BLaER1 treated with 17β-estradiol and CSF1 and Interleukin-3, amounts not matched to agents 10 nM and 100 nM (cell line): ENCODE measurements at regions not wholly inside any gene's neighbourhood (a gene's known extent, or its start where the extent isn't known, plus 50 kb on each side); places are given as distances from the start of the nearest gene placed in this dataset.
A peak's percentile ranks its signal among the peaks of the same experiment; 100 is the strongest.

Experiments used
- H3K27ac ChIP-seq, 11 experiments: shearing (Covaris generic); formaldehyde crosslinking; 2 replicates each; pipeline ENCODE4 v1.8.1; 2022
- H3K27me3 ChIP-seq, 11 experiments: shearing (Covaris generic); formaldehyde crosslinking; 2 replicates each; pipeline ENCODE4 v1.8.1; 2022
- H3K36me3 ChIP-seq, 11 experiments: shearing (Covaris generic); formaldehyde crosslinking; 2 replicates each; pipeline ENCODE4 v1.8.1; 2022
- H3K4me1 ChIP-seq, 10 experiments: shearing (Covaris generic); formaldehyde crosslinking; 2 replicates each; pipeline ENCODE4 v1.8.1; 2022
- H3K4me2 ChIP-seq, 11 experiments: shearing (Covaris generic); formaldehyde crosslinking; 2 replicates each; pipeline ENCODE4 v1.8.1; 2022
- H3K4me3 ChIP-seq, 10 experiments: shearing (Covaris generic); formaldehyde crosslinking; 2 replicates each; pipeline ENCODE4 v1.8.1; 2022
- H3K9ac ChIP-seq, 11 experiments: shearing (Covaris generic); formaldehyde crosslinking; 2 replicates each; pipeline ENCODE4 v1.8.1; 2022
- H3K9me3 ChIP-seq, 11 experiments: shearing (Covaris generic); formaldehyde crosslinking; replicated peaks in 1 of 11; 2 replicates each; pipeline ENCODE4 v1.8.1; 2022
- H4K20me1 ChIP-seq, 11 experiments: shearing (Covaris generic); formaldehyde crosslinking; 2 replicates each; pipeline ENCODE4 v1.8.1; 2022
- Cebpa-rat ChIP-seq, 11 experiments: shearing (Covaris generic); IDR thresholded peaks; 2 replicates each; pipeline ENCODE4 v1.8.1; 2022

DNA sequence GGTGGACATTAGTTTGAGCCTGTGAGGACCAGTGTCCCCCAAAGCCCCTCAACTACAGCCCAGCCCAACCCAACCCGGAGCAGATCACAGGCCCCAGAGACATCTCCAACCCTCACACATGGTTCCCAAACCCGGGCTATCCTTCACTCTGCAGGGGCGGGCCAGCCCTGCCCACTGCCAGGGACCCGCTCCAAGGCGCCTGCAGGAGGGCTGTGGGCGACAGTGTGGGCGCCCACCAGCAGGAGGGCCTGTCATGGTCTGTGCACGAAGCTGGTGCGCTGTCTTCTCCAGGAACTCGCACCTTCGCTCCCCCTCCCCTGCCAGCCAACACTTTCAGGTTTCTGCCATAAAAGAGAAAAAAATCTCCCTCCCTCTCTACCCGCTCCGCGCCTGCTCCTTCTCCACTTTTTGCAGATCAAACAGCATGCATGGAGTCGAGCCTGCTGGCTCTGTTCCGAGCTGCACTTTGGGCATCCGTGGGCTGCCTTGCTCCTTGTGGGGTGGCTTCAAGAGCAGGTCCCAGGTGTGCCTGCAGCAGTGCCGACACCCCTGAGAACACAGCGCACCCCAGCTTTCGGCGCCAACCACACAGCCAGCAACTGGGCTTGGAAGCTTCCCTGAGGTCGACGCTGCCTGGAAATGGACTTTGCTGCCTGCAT lies 133.7 kb upstream of the PPP1R26 start:
- peaks cover 13 to 54% (median 48%) of the 10 kb centered on the region in 10 experiments for H3K4me1 ChIP-seq
- no peak overlapping the region for H3K4me3 ChIP-seq
- H4K20me1 ChIP-seq, result peaks cover 0 to 88% (median 22%) of the 10 kb centered on the region in 11 experiments; a peak in 14 of 22 replicates
- H3K36me3 ChIP-seq, result no peaks in the 10 kb centered on the region
- H3K9ac ChIP-seq, result no peak overlapping the region
- TF ChIP-seq Cebpa-rat (IDR thresholded peaks at IDR 0.05), result no peak
- no peak overlapping the region for H3K4me2 ChIP-seq
- peaks cover 0 to 19% (median 0%) of the 10 kb centered on the region in 11 experiments; a peak in 5 of 22 replicates for H3K27me3 ChIP-seq
- no peaks in the 10 kb centered on the region for H3K9me3 ChIP-seq
- H3K27ac ChIP-seq, result no peak overlapping the region

DNA sequence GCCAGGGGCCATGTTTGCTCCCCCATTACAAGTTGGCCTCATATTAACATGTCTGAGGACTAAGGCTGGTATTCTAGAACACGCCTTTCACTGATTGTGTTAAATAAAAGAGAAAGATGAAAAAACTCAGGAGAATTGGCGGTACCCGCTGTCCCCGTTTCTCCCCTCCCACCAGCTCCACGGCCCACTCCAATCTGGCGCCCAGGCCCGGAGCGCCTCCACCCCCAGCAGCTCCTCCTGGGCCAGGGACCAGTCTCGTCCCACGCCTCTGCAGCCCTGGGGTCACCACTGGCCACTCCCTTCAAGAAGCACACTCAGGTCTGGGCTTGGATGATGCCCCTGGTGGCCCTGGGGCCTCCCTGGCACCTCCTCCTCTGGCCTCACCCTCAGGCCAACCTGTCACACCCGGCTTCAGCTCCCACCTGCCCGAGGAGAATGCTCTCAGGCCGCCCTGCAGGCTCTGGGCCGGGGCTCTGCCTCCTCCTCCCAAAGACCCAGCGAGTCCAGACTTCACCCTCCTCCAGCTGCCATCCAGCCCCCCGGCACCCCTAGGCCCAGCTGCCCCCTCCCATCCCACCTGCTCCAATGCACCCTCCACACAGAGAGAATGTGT lies 133.0 kb upstream of the PPP1R26 start:
- Histone ChIP-seq H4K20me1 (peaks cover 0 to 81% (median 22%) of the 10 kb centered on the region in 11 experiments; a peak in 14 of 22 replicates), H3K4me3 (no peak overlapping the region), H3K4me1 (peaks cover 13 to 48% (median 41%) of the 10 kb centered on the region in 10 experiments), H3K9ac (no peak overlapping the region), H3K27me3 (peaks cover 0 to 13% (median 0%) of the 10 kb centered on the region in 11 experiments; a peak in 4 of 22 replicates), H3K4me2 (no peak overlapping the region), H3K9me3 (peaks cover 0 to under 1% (median 0%) of the 10 kb centered on the region in 11 experiments; a peak in 1 of 22 replicates), H3K36me3 (no peaks in the 10 kb centered on the region), H3K27ac (no peak overlapping the region)
- no peak for TF ChIP-seq Cebpa-rat (IDR thresholded peaks at IDR 0.05)

- Histone ChIP-seq H3K27ac (no peak overlapping the region), H3K9ac (no peak overlapping the region), H3K9me3 (peaks cover 0 to 5% (median 0%) of the 10 kb centered on the region in 11 experiments; a peak in 1 of 22 replicates), H3K36me3 (no peaks in the 10 kb centered on the region), H3K27me3 (peaks cover 0 to 10% (median 0%) of the 10 kb centered on the region in 11 experiments; a peak in 4 of 22 replicates), H3K4me1 (peaks cover 13 to 39% (median 34%) of the 10 kb centered on the region in 10 experiments), H4K20me1 (peaks cover 0 to 72% (median 22%) of the 10 kb centered on the region in 11 experiments; a peak in 14 of 22 replicates), H3K4me2 (no peak overlapping the region), H3K4me3 (no peak overlapping the region)
- no peak for TF ChIP-seq Cebpa-rat (IDR thresholded peaks at IDR 0.05)
Observed at GRCh38 chr9:135347461-135347860, 132.1 kb upstream of the PPP1R26 start.

- Histone ChIP-seq H4K20me1 (peaks cover 0 to 72% (median 18%) of the 10 kb centered on the region in 11 experiments; a peak in 14 of 22 replicates), H3K27ac (no peak overlapping the region), H3K36me3 (no peaks in the 10 kb centered on the region), H3K4me2 (peak overlapping the region in 6 of 11 experiments; percentile 73 to 89 (median 77); a peak in 12 of 22 replicates), H3K4me3 (no peak overlapping the region), H3K9me3 (peaks cover 0 to 5% (median 0%) of the 10 kb centered on the region in 11 experiments; a peak in 1 of 22 replicates), H3K27me3 (peaks cover 0 to 8% (median 0%) of the 10 kb centered on the region in 11 experiments; a peak in 4 of 22 replicates), H3K9ac (no peak overlapping the region), H3K4me1 (peaks cover 13 to 31% (median 27%) of the 10 kb centered on the region in 10 experiments)
- no peak for TF ChIP-seq Cebpa-rat (IDR thresholded peaks at IDR 0.05)
Observed at GRCh38 chr9:135348076-135348787, 131.3 kb upstream of the PPP1R26 start.

DNA sequence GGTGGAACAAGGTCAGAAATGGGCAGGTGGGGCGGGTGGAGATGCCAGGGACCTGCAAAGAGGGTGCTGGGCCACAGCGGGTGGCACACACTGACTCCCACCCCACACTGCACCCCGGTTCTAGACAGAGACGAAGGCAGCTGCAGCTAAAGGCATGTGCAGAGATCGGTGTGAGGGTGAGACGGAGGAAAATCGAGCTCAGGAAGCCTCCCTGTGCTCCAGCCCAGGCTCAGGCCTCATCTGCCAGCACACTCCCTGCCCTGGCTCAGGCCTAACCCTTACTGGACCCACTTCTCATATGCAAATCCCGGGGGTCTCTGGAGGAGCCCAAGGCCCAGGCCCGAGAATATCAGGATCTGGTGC lies 130.8 kb upstream of the PPP1R26 start:
- Histone ChIP-seq H3K27ac (no peak overlapping the region), H3K4me2 (peak overlapping the region; percentile 56 to 89 (median 77)), H3K9me3 (peaks cover 0 to 5% (median 0%) of the 10 kb centered on the region in 11 experiments; a peak in 1 of 22 replicates), H3K27me3 (peaks cover 0 to 8% (median 0%) of the 10 kb centered on the region in 11 experiments; a peak in 4 of 22 replicates), H3K36me3 (no peaks in the 10 kb centered on the region), H3K9ac (peak overlapping the region in 2 of 11 experiments; percentile 24 to 36; a peak in 2 of 22 replicates), H3K4me3 (no peak overlapping the region), H4K20me1 (peaks cover 0 to 70% (median 12%) of the 10 kb centered on the region in 11 experiments; a peak in 13 of 22 replicates), H3K4me1 (peaks cover 13 to 26% (median 21%) of the 10 kb centered on the region in 10 experiments)
- TF ChIP-seq Cebpa-rat (IDR thresholded peaks at IDR 0.05), result no peak

DNA sequence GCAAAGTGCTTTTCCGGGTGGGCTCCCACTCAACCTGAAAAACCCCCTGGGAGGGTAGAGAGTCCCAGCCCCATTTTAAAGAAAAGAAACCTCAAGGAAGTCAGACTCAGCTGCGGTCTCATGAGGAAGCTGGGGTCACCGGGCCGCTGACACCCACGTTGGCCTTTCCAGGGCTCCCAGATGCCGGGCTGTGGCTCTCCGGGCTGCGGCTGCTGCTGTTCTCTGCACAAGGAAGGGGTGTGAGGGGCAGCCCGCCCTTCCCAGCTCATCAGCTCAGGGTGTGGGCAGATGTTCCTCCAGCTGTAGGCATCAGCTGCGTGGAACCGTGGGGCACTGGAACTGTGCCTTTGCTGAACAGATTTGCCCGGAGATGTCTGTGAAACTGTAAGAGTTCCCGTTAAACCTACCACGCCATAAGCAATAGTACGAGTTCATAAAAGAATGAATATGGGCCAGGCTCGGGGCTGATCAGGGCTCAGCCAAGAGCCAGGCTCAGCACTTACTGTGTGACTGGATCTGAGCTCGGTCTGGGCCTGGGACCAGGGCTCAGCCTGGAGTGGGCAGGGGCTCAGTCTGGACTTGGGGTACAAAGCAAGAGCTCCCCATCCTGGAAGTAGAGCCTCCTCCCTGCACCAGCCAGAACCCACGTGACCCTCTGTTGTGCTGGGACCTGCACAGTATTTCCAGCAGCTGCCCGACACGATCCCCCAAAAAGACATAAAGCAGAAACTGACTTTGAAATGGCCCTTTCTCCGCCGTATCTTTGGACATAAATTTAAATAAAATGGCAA lies 130.2 kb upstream of the PPP1R26 start:
- no peak overlapping the region; a peak in 1 of 22 replicates for H3K27ac ChIP-seq
- H3K27me3 ChIP-seq, result peaks cover 0 to 8% (median 0%) of the 10 kb centered on the region in 11 experiments; a peak in 2 of 22 replicates
- TF ChIP-seq Cebpa-rat (IDR thresholded peaks at IDR 0.05), result no peak
- H3K4me1 ChIP-seq, result peaks cover 13 to 20% (median 16%) of the 10 kb centered on the region in 10 experiments
- peaks cover 0 to 5% (median 0%) of the 10 kb centered on the region in 11 experiments; a peak in 1 of 22 replicates for H3K9me3 ChIP-seq
- H3K36me3 ChIP-seq, result no peaks in the 10 kb centered on the region
- no peak overlapping the region; a peak in 1 of 20 replicates for H3K4me3 ChIP-seq
- peak overlapping the region; percentile 56 to 89 (median 77) for H3K4me2 ChIP-seq
- peaks cover 0 to 64% (median 12%) of the 10 kb centered on the region in 11 experiments; a peak in 13 of 22 replicates for H4K20me1 ChIP-seq
- H3K9ac ChIP-seq, result peak overlapping the region in 4 of 11 experiments; percentile 9 to 36 (median 24); a peak in 2 of 22 replicates

DNA sequence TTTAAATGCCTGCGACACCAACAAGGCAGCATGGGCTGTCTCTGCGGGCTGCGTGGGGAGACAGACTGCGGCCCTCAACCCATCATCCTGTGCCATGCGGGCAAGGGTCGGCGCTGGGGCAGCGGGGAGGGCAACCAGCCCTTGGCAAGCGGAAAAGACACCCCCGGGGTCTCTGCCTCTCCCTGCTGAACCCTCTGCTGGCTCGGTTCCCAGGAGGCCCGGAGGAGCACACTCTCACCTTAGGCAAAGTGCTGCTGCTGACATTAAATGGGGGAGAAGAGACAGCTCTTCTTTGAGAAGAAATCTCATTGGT lies 129.6 kb upstream of the PPP1R26 start:
- Histone ChIP-seq H3K27me3 (peaks cover 0 to 8% (median 0%) of the 10 kb centered on the region in 11 experiments; a peak in 2 of 22 replicates), H3K4me1 (peaks cover 13 to 20% (median 16%) of the 10 kb centered on the region in 10 experiments), H4K20me1 (peaks cover 0 to 59% (median 12%) of the 10 kb centered on the region in 11 experiments; a peak in 13 of 22 replicates)

DNA sequence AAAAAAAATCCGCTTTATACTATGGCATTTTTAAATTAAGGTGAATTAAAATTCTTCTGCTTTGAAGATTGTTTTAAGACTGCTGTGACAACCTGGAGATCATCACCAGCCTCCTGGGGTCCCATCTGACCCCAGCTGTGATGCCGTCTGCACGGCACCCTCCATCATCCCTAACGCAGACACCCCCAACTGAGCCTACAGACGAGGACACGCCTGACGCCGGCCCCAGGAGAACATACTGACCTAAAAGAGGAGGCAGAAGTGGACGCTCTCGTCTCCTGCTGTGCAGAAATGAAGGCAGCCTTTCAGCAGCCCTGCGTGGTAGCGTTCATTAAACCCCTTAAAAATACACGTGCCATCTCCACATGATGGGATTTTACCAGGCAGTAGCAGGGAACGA lies 125.6 kb upstream of the PPP1R26 start:
- Histone ChIP-seq H3K4me2 (no peak overlapping the region), H4K20me1 (peaks cover 0 to 24% (median 6%) of the 10 kb centered on the region in 11 experiments; a peak in 11 of 22 replicates), H3K9me3 (peaks cover 0 to 5% (median 0%) of the 10 kb centered on the region in 11 experiments; a peak in 1 of 22 replicates), H3K4me1 (peaks cover 11 to 32% (median 22%) of the 10 kb centered on the region in 10 experiments), H3K27ac (no peak overlapping the region), H3K9ac (no peak overlapping the region), H3K36me3 (no peaks in the 10 kb centered on the region), H3K4me3 (no peak overlapping the region), H3K27me3 (peaks cover 0 to 1% (median 0%) of the 10 kb centered on the region in 11 experiments; a peak in 1 of 22 replicates)
- TF ChIP-seq Cebpa-rat (IDR thresholded peaks at IDR 0.05), result no peak

More for the DNA sequence above, 129.6 kb upstream of the PPP1R26 start:
- no peaks in the 10 kb centered on the region for H3K36me3 ChIP-seq
- H3K9me3 ChIP-seq, result peaks cover 0 to 5% (median 0%) of the 10 kb centered on the region in 11 experiments; a peak in 1 of 22 replicates
- 0 out of 22 replicates have a peak overlapping the region, but pooled peaks of 2 of the 11 experiments have one; percentile 9 to 29 for H3K9ac ChIP-seq
- TF ChIP-seq Cebpa-rat (IDR thresholded peaks at IDR 0.05), result no peak
- peak overlapping the region; percentile 56 to 89 (median 77) for H3K4me2 ChIP-seq
- H3K4me3 ChIP-seq, result no peak overlapping the region
- H3K27ac ChIP-seq, result no peak overlapping the region
